D341Med (cell line): ENCODE measurements at regions not wholly inside any gene's neighbourhood (a gene's known extent, or its start where the extent isn't known, plus 50 kb on each side); places are given as distances from the start of the nearest gene placed in this dataset.
"Not testable (repeated sequence)": the region's sequence is repeated elsewhere in the genome, so short reads cannot be mapped to it uniquely, and the experiment has no call there.

Experiments used
- DNase-seq: peaks from one replicate; pipeline ENCODE4 v3.0.0; 2012; ENCODE audit warnings: low spot score

GRCh38 chr9:85332487-85332886, 409.3 kb downstream of the AGTPBP1 start:
- DNase-seq = peak; percentile 45

GRCh38 chr9:85331626-85332025, 410.1 kb downstream of the AGTPBP1 start:
- no peak for DNase-seq

GRCh38 chr9:85322592-85322991, 419.2 kb downstream of the AGTPBP1 start:
- DNase-seq = no peak

- no peak for DNase-seq
Observed at GRCh38 chr9:85321561-85321960, 420.2 kb downstream of the AGTPBP1 start.

GRCh38 chr9:85319936-85320656, 421.7 kb downstream of the AGTPBP1 start:
- no peak for DNase-seq

- DNase-seq = not testable (repeated sequence)
Observed at GRCh38 chr9:85315535-85315934, 426.2 kb downstream of the AGTPBP1 start.

- DNase-seq = no peak
Observed at GRCh38 chr9:85310573-85310972, 431.2 kb downstream of the AGTPBP1 start.

- no peak for DNase-seq
Observed at GRCh38 chr9:85303757-85304134, 438.0 kb downstream of the AGTPBP1 start.

GRCh38 chr9:85302938-85303756, 438.6 kb downstream of the AGTPBP1 start:
- no peak for DNase-seq

- DNase-seq = no peak
Observed at GRCh38 chr9:85298499-85298898, 443.3 kb downstream of the AGTPBP1 start.

- DNase-seq = not testable (repeated sequence)
Observed at GRCh38 chr9:85295244-85295643, 446.5 kb downstream of the AGTPBP1 start.

GRCh38 chr9:85292261-85292660, 449.5 kb downstream of the AGTPBP1 start:
- no peak for DNase-seq

- no peak for DNase-seq
Observed at GRCh38 chr9:85291266-85291665, 450.5 kb downstream of the AGTPBP1 start.

GRCh38 chr9:85290019-85290418, 451.7 kb downstream of the AGTPBP1 start:
- no peak for DNase-seq

- no peak for DNase-seq
Observed at GRCh38 chr9:85289142-85289541, 452.6 kb downstream of the AGTPBP1 start.

GRCh38 chr9:85283421-85283820, 458.3 kb downstream of the AGTPBP1 start:
- no peak for DNase-seq

- no peak for DNase-seq
Observed at GRCh38 chr9:85278769-85279168, 463.0 kb downstream of the AGTPBP1 start.

GRCh38 chr9:85276741-85277140, 465.0 kb downstream of the AGTPBP1 start:
- no peak for DNase-seq

- no peak for DNase-seq
Observed at GRCh38 chr9:85269811-85270210, 471.9 kb downstream of the AGTPBP1 start.

GRCh38 chr9:85268131-85268530, 473.6 kb downstream of the AGTPBP1 start:
- DNase-seq = no peak

- DNase-seq = no peak
Observed at GRCh38 chr9:85264695-85265094, 477.1 kb downstream of the AGTPBP1 start.

GRCh38 chr9:85263288-85263687, 478.5 kb downstream of the AGTPBP1 start:
- no peak for DNase-seq

GRCh38 chr9:85262333-85262732, 479.4 kb downstream of the AGTPBP1 start:
- no peak for DNase-seq
